DMS114 treated with DMSO at 0.1 percent for 48 hours (cell line): ENCODE measurements at regions not wholly inside any gene's neighbourhood (a gene's known extent, or its start where the extent isn't known, plus 50 kb on each side); places are given as distances from the start of the nearest gene placed in this dataset.

Experiments
- DNase-seq: peaks from one replicate; lab custom pipeline; 2025; ENCODE audit not compliant: unreplicated experiment; lab: John Stamatoyannopoulos, UW

GRCh38 chr16:6160871-6161270 lies 1063.3 kb upstream of the EEF2KMT start:
- no peak for DNase-seq

GRCh38 chr16:6160303-6160702 lies 1062.7 kb upstream of the EEF2KMT start:
- DNase-seq: no peak

GRCh38 chr16:6157806-6158205 lies 1060.2 kb upstream of the EEF2KMT start:
- DNase-seq: no peak

GRCh38 chr16:6155271-6155670 lies 1057.7 kb upstream of the EEF2KMT start:
- no peak for DNase-seq

GRCh38 chr16:6153901-6154300 lies 1056.3 kb upstream of the EEF2KMT start:
- DNase-seq: no peak

GRCh38 chr16:6149031-6149430 lies 1051.4 kb upstream of the EEF2KMT start:
- DNase-seq: no peak

GRCh38 chr16:6148361-6148760 lies 1050.8 kb upstream of the EEF2KMT start:
- DNase-seq: no peak

GRCh38 chr16:6146874-6147425 lies 1049.4 kb upstream of the EEF2KMT start:
- DNase-seq: no peak

GRCh38 chr16:6146356-6146755 lies 1048.8 kb upstream of the EEF2KMT start:
- no peak for DNase-seq

- DNase-seq: no peak
Measured at GRCh38 chr16:6144463-6144862, 1046.9 kb upstream of the EEF2KMT start.

- no peak for DNase-seq
Measured at GRCh38 chr16:6143020-6143419, 1045.4 kb upstream of the EEF2KMT start.

GRCh38 chr16:6133009-6133557 lies 1035.5 kb upstream of the EEF2KMT start:
- DNase-seq: no peak

GRCh38 chr16:6132121-6132520 lies 1034.5 kb upstream of the EEF2KMT start:
- no peak for DNase-seq

GRCh38 chr16:6131526-6132050 lies 1034.0 kb upstream of the EEF2KMT start:
- no peak for DNase-seq

- no peak for DNase-seq
Measured at GRCh38 chr16:6125483-6126259, 1028.1 kb upstream of the EEF2KMT start.

GRCh38 chr16:6124136-6124535 lies 1026.5 kb upstream of the EEF2KMT start:
- DNase-seq: no peak

- no peak for DNase-seq
Measured at GRCh38 chr16:6122401-6122800, 1024.8 kb upstream of the EEF2KMT start.

- no peak for DNase-seq
Measured at GRCh38 chr16:6114691-6115090, 1017.1 kb upstream of the EEF2KMT start.

- DNase-seq: no peak
Measured at GRCh38 chr16:6113749-6114148, 1016.2 kb upstream of the EEF2KMT start.

GRCh38 chr16:6112700-6113099 lies 1015.1 kb upstream of the EEF2KMT start:
- no peak for DNase-seq

- no peak for DNase-seq
Measured at GRCh38 chr16:6111390-6111789, 1013.8 kb upstream of the EEF2KMT start.

GRCh38 chr16:6110346-6110745 lies 1012.8 kb upstream of the EEF2KMT start:
- no peak for DNase-seq
